T-helper 17 cell (primary cell): ENCODE measurements at regions not wholly inside any gene's neighbourhood (a gene's known extent, or its start where the extent isn't known, plus 50 kb on each side); places are given as distances from the start of the nearest gene placed in this dataset.

ENCODE experiments used
- ATAC-seq: fragments of 150-1000 bp; cut with Tn5 transposase; 2 replicates; pipeline ENCODE4 v1.10.0; 2021; ENCODE audit warnings: mild to moderate bottlenecking, moderate library complexity
- DNase-seq, 3 donors: peaks; one replicate each; pipeline versions ENCODE4 v3.0.0 to v3.0.0-alpha.2; 2020 to 2021
- H3K9me3 ChIP-seq: one replicate; pipeline ENCODE4 v1.7.0; 2013; ENCODE audit warnings: low read length, mild to moderate bottlenecking; ENCODE audit not compliant: control insufficient read depth, poor library complexity, severe bottlenecking
- H3K27ac Mint-ChIP-seq: one replicate; pipeline ENCODE4 v1.8.0; 2022; ENCODE audit warnings: mild to moderate bottlenecking, moderate library complexity, mixed read lengths
- H3K27me3 Mint-ChIP-seq: one replicate; pipeline ENCODE4 v1.8.0; 2022; ENCODE audit warnings: mixed read lengths
- H3K36me3 Mint-ChIP-seq: one replicate; pipeline ENCODE4 v1.8.0; 2022; ENCODE audit warnings: low read depth, mixed read lengths
- H3K4me1 Mint-ChIP-seq: one replicate; pipeline ENCODE4 v1.8.0; 2022; ENCODE audit warnings: mild to moderate bottlenecking, mixed read lengths
- H3K4me3 Mint-ChIP-seq: one replicate; pipeline ENCODE4 v1.8.0; 2022; ENCODE audit warnings: mild to moderate bottlenecking, moderate library complexity, mixed read lengths

GRCh38 chr4:15343581-15343980 is 84.3 kb upstream of the C1QTNF7 start:
- no peaks in the 10 kb centered on the region for H3K4me1 Mint-ChIP-seq
- no peaks in the 10 kb centered on the region for H3K36me3 Mint-ChIP-seq
- H3K27me3 Mint-ChIP-seq, result no peaks in the 10 kb centered on the region
- H3K4me3 Mint-ChIP-seq, result no peak overlapping the region
- ATAC-seq (no peak), DNase-seq (no peak)
- H3K9me3 ChIP-seq, result no peaks in the 10 kb centered on the region
- H3K27ac Mint-ChIP-seq, result no peak overlapping the region

- H3K9me3 ChIP-seq, result no peaks in the 10 kb centered on the region
- no peaks in the 10 kb centered on the region for H3K4me1 Mint-ChIP-seq
- H3K36me3 Mint-ChIP-seq, result no peaks in the 10 kb centered on the region
- H3K27me3 Mint-ChIP-seq, result no peaks in the 10 kb centered on the region
- H3K4me3 Mint-ChIP-seq, result no peak overlapping the region
- DNase-seq, result no peak
- no peak for ATAC-seq
- no peak overlapping the region for H3K27ac Mint-ChIP-seq
Measured at GRCh38 chr4:15344041-15344440, 83.8 kb upstream of the C1QTNF7 start.

GRCh38 chr4:15345134-15345533 is 82.7 kb upstream of the C1QTNF7 start:
- DNase-seq (no peak), ATAC-seq (no peak)
- Mint-ChIP-seq H3K27ac (no peak overlapping the region), H3K36me3 (no peaks in the 10 kb centered on the region), H3K4me1 (no peaks in the 10 kb centered on the region), H3K27me3 (no peaks in the 10 kb centered on the region), H3K4me3 (no peak overlapping the region)
- H3K9me3 ChIP-seq, result no peaks in the 10 kb centered on the region

- no peak for DNase-seq
- Mint-ChIP-seq H3K27me3 (peaks cover 6% of the 10 kb centered on the region), H3K27ac (no peak overlapping the region), H3K4me1 (no peaks in the 10 kb centered on the region), H3K4me3 (no peak overlapping the region), H3K36me3 (peaks cover 2% of the 10 kb centered on the region)
- no peak for ATAC-seq
- no peaks in the 10 kb centered on the region for H3K9me3 ChIP-seq
Measured at GRCh38 chr4:15348236-15348635, 79.6 kb upstream of the C1QTNF7 start.

- peaks cover 2% of the 10 kb centered on the region for H3K36me3 Mint-ChIP-seq
- no peak overlapping the region for H3K27ac Mint-ChIP-seq
- ATAC-seq (no peak), DNase-seq (no peak)
- peaks cover 6% of the 10 kb centered on the region for H3K27me3 Mint-ChIP-seq
- H3K4me3 Mint-ChIP-seq, result no peak overlapping the region
- H3K4me1 Mint-ChIP-seq, result no peaks in the 10 kb centered on the region
- H3K9me3 ChIP-seq, result no peaks in the 10 kb centered on the region
Measured at GRCh38 chr4:15348695-15349094, 79.1 kb upstream of the C1QTNF7 start.

- no peak overlapping the region for H3K27ac Mint-ChIP-seq
- H3K4me1 Mint-ChIP-seq, result no peaks in the 10 kb centered on the region
- peaks cover 2% of the 10 kb centered on the region for H3K36me3 Mint-ChIP-seq
- H3K27me3 Mint-ChIP-seq, result peaks cover 6% of the 10 kb centered on the region
- H3K4me3 Mint-ChIP-seq, result no peak overlapping the region
- no peaks in the 10 kb centered on the region for H3K9me3 ChIP-seq
- DNase-seq (no peak), ATAC-seq (no peak)
Measured at GRCh38 chr4:15349531-15349935, 78.3 kb upstream of the C1QTNF7 start.

GRCh38 chr4:15349965-15350364 is 77.9 kb upstream of the C1QTNF7 start:
- H3K9me3 ChIP-seq, result no peaks in the 10 kb centered on the region
- ATAC-seq (no peak), DNase-seq (no peak)
- no peaks in the 10 kb centered on the region for H3K4me1 Mint-ChIP-seq
- no peak overlapping the region for H3K4me3 Mint-ChIP-seq
- no peak overlapping the region for H3K27ac Mint-ChIP-seq
- H3K36me3 Mint-ChIP-seq, result peaks cover 2% of the 10 kb centered on the region
- peaks cover 6% of the 10 kb centered on the region for H3K27me3 Mint-ChIP-seq

- DNase-seq (no peak), ATAC-seq (no peak)
- no peaks in the 10 kb centered on the region for H3K9me3 ChIP-seq
- H3K27me3 Mint-ChIP-seq, result peaks cover 6% of the 10 kb centered on the region
- H3K4me1 Mint-ChIP-seq, result no peaks in the 10 kb centered on the region
- peaks cover 2% of the 10 kb centered on the region for H3K36me3 Mint-ChIP-seq
- H3K27ac Mint-ChIP-seq, result no peak overlapping the region
- H3K4me3 Mint-ChIP-seq, result no peak overlapping the region
Measured at GRCh38 chr4:15352524-15352923, 75.3 kb upstream of the C1QTNF7 start.

GRCh38 chr4:15353207-15353606 is 74.6 kb upstream of the C1QTNF7 start:
- H3K4me1 Mint-ChIP-seq, result no peaks in the 10 kb centered on the region

GRCh38 chr4:15354371-15355297 is 73.2 kb upstream of the C1QTNF7 start:
- no peak overlapping the region for H3K27ac Mint-ChIP-seq
- peaks cover 2% of the 10 kb centered on the region for H3K36me3 Mint-ChIP-seq
- H3K9me3 ChIP-seq, result no peaks in the 10 kb centered on the region
- peaks cover 6% of the 10 kb centered on the region for H3K27me3 Mint-ChIP-seq
- ATAC-seq, result no peak
- no peaks in the 10 kb centered on the region for H3K4me1 Mint-ChIP-seq
- no peak overlapping the region for H3K4me3 Mint-ChIP-seq
- no peak for DNase-seq

More at GRCh38 chr4:15353207-15353606, 74.6 kb upstream of the C1QTNF7 start:
- H3K4me3 Mint-ChIP-seq, result no peak overlapping the region
- no peak overlapping the region for H3K27ac Mint-ChIP-seq
- H3K9me3 ChIP-seq, result no peaks in the 10 kb centered on the region
- ATAC-seq (no peak), DNase-seq (no peak)
- H3K27me3 Mint-ChIP-seq, result peaks cover 6% of the 10 kb centered on the region
- H3K36me3 Mint-ChIP-seq, result peaks cover 2% of the 10 kb centered on the region

GRCh38 chr4:15361529-15361928 is 66.3 kb upstream of the C1QTNF7 start:
- ATAC-seq (no peak), DNase-seq (no peak)
- H3K4me3 Mint-ChIP-seq, result no peak overlapping the region
- H3K4me1 Mint-ChIP-seq, result peaks cover under 1% of the 10 kb centered on the region
- peaks cover 3% of the 10 kb centered on the region for H3K36me3 Mint-ChIP-seq
- H3K27me3 Mint-ChIP-seq, result peaks cover 10% of the 10 kb centered on the region
- no peak overlapping the region for H3K27ac Mint-ChIP-seq
- H3K9me3 ChIP-seq, result no peaks in the 10 kb centered on the region

GRCh38 chr4:15362541-15362940 is 65.3 kb upstream of the C1QTNF7 start:
- no peaks in the 10 kb centered on the region for H3K9me3 ChIP-seq
- Mint-ChIP-seq H3K36me3 (peaks cover 3% of the 10 kb centered on the region), H3K27ac (no peak overlapping the region), H3K4me3 (no peak overlapping the region), H3K4me1 (peaks cover 3% of the 10 kb centered on the region), H3K27me3 (peaks cover 10% of the 10 kb centered on the region)
- no peak for DNase-seq
- no peak for ATAC-seq

- H3K9me3 ChIP-seq, result no peaks in the 10 kb centered on the region
- H3K27ac Mint-ChIP-seq, result no peak overlapping the region
- H3K36me3 Mint-ChIP-seq, result peaks cover 7% of the 10 kb centered on the region
- no peak overlapping the region for H3K4me3 Mint-ChIP-seq
- ATAC-seq, result no peak
- H3K4me1 Mint-ChIP-seq, result peaks cover 3% of the 10 kb centered on the region
- DNase-seq, result no peak
- H3K27me3 Mint-ChIP-seq, result peaks cover 10% of the 10 kb centered on the region
Measured at GRCh38 chr4:15364183-15364582, 63.6 kb upstream of the C1QTNF7 start.

GRCh38 chr4:15365641-15366040 is 62.2 kb upstream of the C1QTNF7 start:
- no peak overlapping the region for H3K4me3 Mint-ChIP-seq
- ATAC-seq, result no peak
- H3K36me3 Mint-ChIP-seq, result peaks cover 7% of the 10 kb centered on the region
- DNase-seq, result no peak
- peaks cover 10% of the 10 kb centered on the region for H3K27me3 Mint-ChIP-seq
- no peak overlapping the region for H3K27ac Mint-ChIP-seq
- H3K9me3 ChIP-seq, result no peaks in the 10 kb centered on the region
- peaks cover 3% of the 10 kb centered on the region for H3K4me1 Mint-ChIP-seq
